C4-2B (cell line): ENCODE measurements at regions not wholly inside any gene's neighbourhood (a gene's known extent, or its start where the extent isn't known, plus 50 kb on each side); places are given as distances from the start of the nearest gene placed in this dataset.

Experiments
- CTCF ChIP-seq: fragments of 450-650 bp; conservative IDR thresholded peaks from 2 replicates; pipeline ENCODE4 v1.5.1; 2017; ENCODE audit warnings: mild to moderate bottlenecking
- ZFX ChIP-seq: fragments of 450-650 bp; IDR thresholded peaks from 2 replicates; pipeline ENCODE4 v1.6.1; 2017

DNA sequence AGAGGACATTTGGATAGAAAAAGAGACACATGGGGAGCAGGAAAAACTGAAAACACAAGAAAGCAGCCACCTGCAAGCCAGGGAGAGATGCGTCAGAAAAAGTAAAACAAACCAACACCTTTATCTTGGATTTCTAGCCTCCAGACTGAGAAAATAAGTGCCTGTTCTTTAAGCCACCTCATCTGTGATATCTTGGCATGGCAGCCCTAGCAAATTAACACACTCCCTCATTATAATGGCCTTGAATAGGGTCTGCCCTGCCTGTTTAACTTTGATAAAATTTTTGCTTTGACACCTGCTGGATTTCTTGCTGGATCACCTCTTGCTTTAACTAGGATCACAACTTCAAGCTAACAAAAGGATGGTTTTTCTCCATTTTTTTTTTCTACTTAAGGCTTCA lies 1892.0 kb upstream of the IGFBP7 start:
- TF ChIP-seq CTCF (no peak), ZFX (no peak)
